ENCODE measurements at regions not wholly inside any gene's neighbourhood (a gene's known extent, or its start where the extent isn't known, plus 50 kb on each side); places are given as distances from the start of the nearest gene placed in this dataset.

GRCh38 chr1:87252406-87252805 is 76.3 kb upstream of the LMO4 start:
- peak; percentile 57 for TF ChIP-seq CEBPB (IDR thresholded peaks at IDR 0.05; ENCODE audit: low read depth, low read length)
- TF ChIP-seq ELK1 (IDR thresholded peaks at IDR 0.05; ENCODE audit: borderline replicate concordance, low read depth, low read length) = no peak
- TF ChIP-seq CTCF (conservative IDR thresholded peaks at IDR 0.05; ENCODE audit: low read depth, low read length) = no peak
- no peaks in the 10 kb centered on the region for H3K9me1 ChIP-seq (ENCODE audit: insufficient read depth, low read length)
- no TSS peak for BruUV-seq (replicated peaks)
- no peak overlapping the region for H4K5ac ChIP-seq (ENCODE audit: low read depth, low read length)
- H3K4me1 ChIP-seq (ENCODE audit: control insufficient read depth, insufficient read depth, low read length) = no peaks in the 10 kb centered on the region
- no peak overlapping the region for H3K27ac ChIP-seq (ENCODE audit: insufficient read depth, low read length)
- 75% methylated on average over 2 of the region's 2 CpGs; no CpG with 5 or more reads in 1 of the 2 experiments for WGBS, 2 experiments (ENCODE audit: extremely low coverage in 2 of 2, insufficient read length in 1 of 2)
- H3K4me3 ChIP-seq (ENCODE audit: insufficient read depth, low read depth, low read length) = no peak overlapping the region
- H3K4ac ChIP-seq (ENCODE audit: low read depth, low read length) = no peak overlapping the region
- no peaks in the 10 kb centered on the region for H4K20me1 ChIP-seq (ENCODE audit: insufficient read depth, low read length)
- in situ Hi-C loops (cut with MboI; ENCODE audit: low sequenced_read_pairs) (no loop called here), intact Hi-C loops (cut with micrococcal nuclease) (no loop called here), dilution Hi-C loops (cut with HindIII; ENCODE audit: low sequenced_read_pairs, unreplicated experiment) (no loop called here)
- ChIA-PET CTCF (interaction anchor here (1.1 kb wide), 1 partner anchor 9 kb away, joined by 3 read pairs; no protein-coding TSS in a partner anchor), POLR2A (ENCODE audit: unreplicated experiment) (no interaction called here)
- H2AK9ac ChIP-seq (replicated peaks; ENCODE audit: low read depth, low read length, poor library complexity) = no peak overlapping the region
- no peak overlapping the region for H3K56ac ChIP-seq (ENCODE audit: extremely low read depth, insufficient read depth, low read length)
- H2BK5ac ChIP-seq (ENCODE audit: low read depth, low read length, poor library complexity, severe bottlenecking) = no peak overlapping the region
- H3K27me3 ChIP-seq (ENCODE audit: control insufficient read depth, insufficient read depth, low read length) = no peaks in the 10 kb centered on the region
- no peaks in the 10 kb centered on the region for H3K36me3 ChIP-seq (ENCODE audit: control insufficient read depth, insufficient read depth, low read length)
- H3K14ac ChIP-seq (replicated peaks; ENCODE audit: low read depth, low read length) = no peak overlapping the region
- H3K9me3 ChIP-seq (ENCODE audit: control insufficient read depth, insufficient read depth, low read length) = no peaks in the 10 kb centered on the region
- H3K79me1 ChIP-seq (ENCODE audit: low read depth in 1 of 2, low read length in 2 of 2) = no peaks in the 10 kb centered on the region
- ATAC-seq (ENCODE audit: low read depth) (no peak), DNase-seq (peak; percentile 76)
- no peak overlapping the region for H3K9ac ChIP-seq (ENCODE audit: low read depth, low read length)
- no peak overlapping the region for H2BK120ac ChIP-seq (ENCODE audit: low read depth, low read length)
- no peak overlapping the region for H3K4me2 ChIP-seq (ENCODE audit: low read depth, low read length)
- H2AFZ ChIP-seq (replicated peaks; ENCODE audit: low read length, poor library complexity) = no peak overlapping the region
- no peak overlapping the region for H2BK15ac ChIP-seq (ENCODE audit: low read depth, low read length)
- no peak overlapping the region for H3K18ac ChIP-seq (ENCODE audit: low read depth, low read length)
- H2BK20ac ChIP-seq (ENCODE audit: low read depth, low read length) = no peak overlapping the region
- H4K8ac ChIP-seq (ENCODE audit: low read depth in 2 of 2, low read length in 2 of 2) = no peak overlapping the region
- H3K23ac ChIP-seq (ENCODE audit: low read depth, low read length) = no peak overlapping the region
- H2AK5ac ChIP-seq (ENCODE audit: low read depth, low read length) = no peak overlapping the region
- no peak overlapping the region for H4K91ac ChIP-seq (ENCODE audit: insufficient read depth, low read depth, low read length)

All from IMR-90 (cell line).